Neural cell (in vitro differentiated cells): ENCODE measurements at regions not wholly inside any gene's neighbourhood (a gene's known extent, or its start where the extent isn't known, plus 50 kb on each side); places are given as distances from the start of the nearest gene placed in this dataset.

ENCODE experiments used
- EP300 ChIP-seq: fragments of 450-650 bp; conservative IDR thresholded peaks from 2 replicates; pipeline ENCODE4 v1.6.1; 2014; ENCODE audit warnings: antibody characterized with exemption, mild to moderate bottlenecking, moderate library complexity; ENCODE audit not compliant: poor library complexity, severe bottlenecking
- EZH2 ChIP-seq: fragments of 200-600, 300-800 bp; shearing (Covaris generic), sonication (generic); IDR thresholded peaks from 2 replicates; pipeline ENCODE4 v1.6.1; 2014; ENCODE audit warnings: antibody characterized with exemption, low read length, borderline replicate concordance, mild to moderate bottlenecking; ENCODE audit not compliant: insufficient read depth, poor library complexity, severe bottlenecking
- POLR2AphosphoS5 ChIP-seq: IDR thresholded peaks from 2 replicates; pipeline ENCODE4 v1.6.1; 2012
- RAD21 ChIP-seq: fragments of 450-650 bp; conservative IDR thresholded peaks from 2 replicates; pipeline ENCODE4 v1.6.1; 2014; ENCODE audit warnings: antibody characterized with exemption, mild to moderate bottlenecking, moderate library complexity
- TAF1 ChIP-seq: IDR thresholded peaks from 2 replicates; pipeline ENCODE4 v1.6.1; 2012; ENCODE audit warnings: low read depth
- TF ChIP-seq, protein P1 (sequence below): fragments of 450-650 bp; IDR thresholded peaks from 2 replicates; pipeline ENCODE4 v1.5.1; 2014; ENCODE audit warnings: antibody characterized with exemption, mild to moderate bottlenecking, moderate library complexity; ENCODE audit not compliant: poor library complexity, severe bottlenecking
- TF ChIP-seq, protein P2 (sequence below): IDR thresholded peaks from 2 replicates; pipeline ENCODE4 v1.6.1; 2012; ENCODE audit warnings: borderline replicate concordance

DNA sequence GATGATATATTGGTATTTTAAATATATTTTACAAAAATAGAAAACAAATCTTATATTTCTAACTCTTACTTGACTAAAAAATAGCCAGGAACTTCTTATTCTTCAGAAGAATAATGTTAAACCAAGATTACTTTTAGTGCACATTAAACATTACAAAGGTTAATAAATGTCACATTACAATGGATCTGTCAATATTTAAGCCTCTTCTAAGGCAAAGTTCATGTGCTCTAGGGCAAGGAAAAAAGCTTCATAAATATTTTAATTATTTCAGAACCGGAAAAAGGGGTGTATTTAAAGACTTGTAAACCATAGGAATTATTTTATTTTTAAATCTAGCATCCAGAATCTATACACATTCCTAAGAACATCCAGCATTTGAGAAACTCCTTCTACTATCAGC lies 166.9 kb upstream of the ROBO2 start:
- TF ChIP-seq, protein P1, sequence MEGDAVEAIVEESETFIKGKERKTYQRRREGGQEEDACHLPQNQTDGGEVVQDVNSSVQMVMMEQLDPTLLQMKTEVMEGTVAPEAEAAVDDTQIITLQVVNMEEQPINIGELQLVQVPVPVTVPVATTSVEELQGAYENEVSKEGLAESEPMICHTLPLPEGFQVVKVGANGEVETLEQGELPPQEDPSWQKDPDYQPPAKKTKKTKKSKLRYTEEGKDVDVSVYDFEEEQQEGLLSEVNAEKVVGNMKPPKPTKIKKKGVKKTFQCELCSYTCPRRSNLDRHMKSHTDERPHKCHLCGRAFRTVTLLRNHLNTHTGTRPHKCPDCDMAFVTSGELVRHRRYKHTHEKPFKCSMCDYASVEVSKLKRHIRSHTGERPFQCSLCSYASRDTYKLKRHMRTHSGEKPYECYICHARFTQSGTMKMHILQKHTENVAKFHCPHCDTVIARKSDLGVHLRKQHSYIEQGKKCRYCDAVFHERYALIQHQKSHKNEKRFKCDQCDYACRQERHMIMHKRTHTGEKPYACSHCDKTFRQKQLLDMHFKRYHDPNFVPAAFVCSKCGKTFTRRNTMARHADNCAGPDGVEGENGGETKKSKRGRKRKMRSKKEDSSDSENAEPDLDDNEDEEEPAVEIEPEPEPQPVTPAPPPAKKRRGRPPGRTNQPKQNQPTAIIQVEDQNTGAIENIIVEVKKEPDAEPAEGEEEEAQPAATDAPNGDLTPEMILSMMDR: no peak
- TF ChIP-seq RAD21: no peak
- TF ChIP-seq EZH2: no peak
- TF ChIP-seq POLR2AphosphoS5: no peak
- no peak for TF ChIP-seq TAF1
- TF ChIP-seq EP300: no peak
- TF ChIP-seq, protein P2, sequence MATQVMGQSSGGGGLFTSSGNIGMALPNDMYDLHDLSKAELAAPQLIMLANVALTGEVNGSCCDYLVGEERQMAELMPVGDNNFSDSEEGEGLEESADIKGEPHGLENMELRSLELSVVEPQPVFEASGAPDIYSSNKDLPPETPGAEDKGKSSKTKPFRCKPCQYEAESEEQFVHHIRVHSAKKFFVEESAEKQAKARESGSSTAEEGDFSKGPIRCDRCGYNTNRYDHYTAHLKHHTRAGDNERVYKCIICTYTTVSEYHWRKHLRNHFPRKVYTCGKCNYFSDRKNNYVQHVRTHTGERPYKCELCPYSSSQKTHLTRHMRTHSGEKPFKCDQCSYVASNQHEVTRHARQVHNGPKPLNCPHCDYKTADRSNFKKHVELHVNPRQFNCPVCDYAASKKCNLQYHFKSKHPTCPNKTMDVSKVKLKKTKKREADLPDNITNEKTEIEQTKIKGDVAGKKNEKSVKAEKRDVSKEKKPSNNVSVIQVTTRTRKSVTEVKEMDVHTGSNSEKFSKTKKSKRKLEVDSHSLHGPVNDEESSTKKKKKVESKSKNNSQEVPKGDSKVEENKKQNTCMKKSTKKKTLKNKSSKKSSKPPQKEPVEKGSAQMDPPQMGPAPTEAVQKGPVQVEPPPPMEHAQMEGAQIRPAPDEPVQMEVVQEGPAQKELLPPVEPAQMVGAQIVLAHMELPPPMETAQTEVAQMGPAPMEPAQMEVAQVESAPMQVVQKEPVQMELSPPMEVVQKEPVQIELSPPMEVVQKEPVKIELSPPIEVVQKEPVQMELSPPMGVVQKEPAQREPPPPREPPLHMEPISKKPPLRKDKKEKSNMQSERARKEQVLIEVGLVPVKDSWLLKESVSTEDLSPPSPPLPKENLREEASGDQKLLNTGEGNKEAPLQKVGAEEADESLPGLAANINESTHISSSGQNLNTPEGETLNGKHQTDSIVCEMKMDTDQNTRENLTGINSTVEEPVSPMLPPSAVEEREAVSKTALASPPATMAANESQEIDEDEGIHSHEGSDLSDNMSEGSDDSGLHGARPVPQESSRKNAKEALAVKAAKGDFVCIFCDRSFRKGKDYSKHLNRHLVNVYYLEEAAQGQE: no peak
